Gastroesophageal sphincter (tissue), 3 donors: ENCODE measurements at regions not wholly inside any gene's neighbourhood (a gene's known extent, or its start where the extent isn't known, plus 50 kb on each side); places are given as distances from the start of the nearest gene placed in this dataset.

Experiments used
- CTCF ChIP-seq, 4 experiments: fragments of 200-600 bp in 2 of 4; fragments of 450-650 bp in 2 of 4; sonication (generic) in 1 of 4; IDR thresholded peaks; one replicate each; pipeline ENCODE4 v1.5.1; 2017 to 2019; ENCODE audit warnings: antibody characterized with exemption in 4 of 4, mild to moderate bottlenecking in 2 of 4, moderate library complexity in 2 of 4
- POLR2AphosphoS5 ChIP-seq: sonication (generic); formaldehyde crosslinking; IDR thresholded peaks from one replicate; pipeline ENCODE4 v1.6.1; 2017; ENCODE audit warnings: antibody characterized with exemption

- TF ChIP-seq CTCF (IDR thresholded peaks at IDR 0.05) (no peak), POLR2AphosphoS5 (no peak)
These were observed 287.1 kb upstream of the SLITRK5 start for GRCh38 chr13:87384099-87384498.
